GM19467 (cell line): ENCODE measurements at regions not wholly inside any gene's neighbourhood (a gene's known extent, or its start where the extent isn't known, plus 50 kb on each side); places are given as distances from the start of the nearest gene placed in this dataset.

Source experiments
- ATAC-seq: cut with Tn5 transposase; IDR thresholded peaks from one replicate; pipeline ENCODE4 v1.9.1; 2021; ENCODE audit warnings: mild to moderate bottlenecking, moderate library complexity; ENCODE audit not compliant: unreplicated experiment

GRCh38 chr3:107313711-107314110 lies 63.5 kb upstream of the CCDC54 start:
- ATAC-seq: no peak

- ATAC-seq: no peak
Observed at GRCh38 chr3:107315141-107315540, 62.1 kb upstream of the CCDC54 start.

GRCh38 chr3:107323723-107324122 lies 53.5 kb upstream of the CCDC54 start:
- ATAC-seq: no peak

GRCh38 chr3:107325446-107325845 lies 51.8 kb upstream of the CCDC54 start:
- no peak for ATAC-seq
